ENCODE measurements at regions not wholly inside any gene's neighbourhood (a gene's known extent, or its start where the extent isn't known, plus 50 kb on each side); places are given as distances from the start of the nearest gene placed in this dataset.

DNA sequence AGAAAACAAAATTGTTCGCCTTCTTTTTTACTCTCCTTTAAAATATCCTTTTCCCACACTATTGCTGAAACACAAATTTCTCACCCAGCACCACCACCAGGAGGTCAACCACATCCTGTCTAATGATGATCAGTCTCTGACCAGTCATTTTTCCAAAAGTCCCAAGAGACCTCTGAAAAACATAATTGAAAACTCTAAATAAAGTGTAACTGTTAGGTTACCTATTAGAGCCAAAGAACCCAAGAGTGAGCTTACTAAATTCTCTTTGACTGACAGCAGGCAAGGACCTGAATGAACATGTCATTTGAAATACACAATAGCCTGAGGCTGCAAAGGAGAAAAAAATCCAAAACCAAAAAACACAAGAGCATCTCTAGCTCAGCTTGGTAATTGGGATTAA lies 735.4 kb downstream of the CBLN4 start:
- POLR2A ChIA-PET (ENCODE audit: low non-redundant PET), result no interaction called here
- no peak overlapping the region for H3K27ac ChIP-seq
- CTCF ChIA-PET, result interaction anchor here (0.6 kb wide), 1 partner anchor 36 kb away, joined by 3 read pairs; no protein-coding TSS in a partner anchor
- TF ChIP-seq, protein P1, sequence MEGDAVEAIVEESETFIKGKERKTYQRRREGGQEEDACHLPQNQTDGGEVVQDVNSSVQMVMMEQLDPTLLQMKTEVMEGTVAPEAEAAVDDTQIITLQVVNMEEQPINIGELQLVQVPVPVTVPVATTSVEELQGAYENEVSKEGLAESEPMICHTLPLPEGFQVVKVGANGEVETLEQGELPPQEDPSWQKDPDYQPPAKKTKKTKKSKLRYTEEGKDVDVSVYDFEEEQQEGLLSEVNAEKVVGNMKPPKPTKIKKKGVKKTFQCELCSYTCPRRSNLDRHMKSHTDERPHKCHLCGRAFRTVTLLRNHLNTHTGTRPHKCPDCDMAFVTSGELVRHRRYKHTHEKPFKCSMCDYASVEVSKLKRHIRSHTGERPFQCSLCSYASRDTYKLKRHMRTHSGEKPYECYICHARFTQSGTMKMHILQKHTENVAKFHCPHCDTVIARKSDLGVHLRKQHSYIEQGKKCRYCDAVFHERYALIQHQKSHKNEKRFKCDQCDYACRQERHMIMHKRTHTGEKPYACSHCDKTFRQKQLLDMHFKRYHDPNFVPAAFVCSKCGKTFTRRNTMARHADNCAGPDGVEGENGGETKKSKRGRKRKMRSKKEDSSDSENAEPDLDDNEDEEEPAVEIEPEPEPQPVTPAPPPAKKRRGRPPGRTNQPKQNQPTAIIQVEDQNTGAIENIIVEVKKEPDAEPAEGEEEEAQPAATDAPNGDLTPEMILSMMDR (conservative IDR thresholded peaks at IDR 0.05; ENCODE audit: low read depth), result no peak
- DNase-seq (ENCODE audit: low spot score), result no peak

DNA sequence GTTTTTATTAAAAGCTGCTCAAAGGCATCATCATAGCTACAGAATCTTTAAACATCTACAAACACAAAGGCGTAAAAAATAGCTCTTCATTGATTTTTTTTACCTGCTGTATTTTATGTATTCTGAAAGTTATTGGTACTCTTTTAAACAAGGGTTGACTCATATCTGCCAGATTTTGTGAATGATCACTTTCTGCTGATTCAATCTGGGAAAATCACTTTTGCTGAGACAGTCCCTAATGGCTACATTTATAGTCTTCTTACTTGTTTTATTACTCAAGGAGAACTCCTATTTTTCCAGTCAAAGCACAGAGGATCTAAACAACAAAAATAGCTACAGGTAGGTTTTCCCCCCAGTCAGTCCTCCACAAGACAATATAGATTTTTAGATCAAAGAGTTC lies 739.0 kb downstream of the CBLN4 start:
- TF ChIP-seq, protein P1 (conservative IDR thresholded peaks at IDR 0.05; ENCODE audit: low read depth), result no peak
- H3K27ac ChIP-seq, result no peak overlapping the region
- DNase-seq (ENCODE audit: low spot score), result no peak
- CTCF ChIA-PET, result no interaction called here
- POLR2A ChIA-PET (ENCODE audit: low non-redundant PET), result no interaction called here

DNA sequence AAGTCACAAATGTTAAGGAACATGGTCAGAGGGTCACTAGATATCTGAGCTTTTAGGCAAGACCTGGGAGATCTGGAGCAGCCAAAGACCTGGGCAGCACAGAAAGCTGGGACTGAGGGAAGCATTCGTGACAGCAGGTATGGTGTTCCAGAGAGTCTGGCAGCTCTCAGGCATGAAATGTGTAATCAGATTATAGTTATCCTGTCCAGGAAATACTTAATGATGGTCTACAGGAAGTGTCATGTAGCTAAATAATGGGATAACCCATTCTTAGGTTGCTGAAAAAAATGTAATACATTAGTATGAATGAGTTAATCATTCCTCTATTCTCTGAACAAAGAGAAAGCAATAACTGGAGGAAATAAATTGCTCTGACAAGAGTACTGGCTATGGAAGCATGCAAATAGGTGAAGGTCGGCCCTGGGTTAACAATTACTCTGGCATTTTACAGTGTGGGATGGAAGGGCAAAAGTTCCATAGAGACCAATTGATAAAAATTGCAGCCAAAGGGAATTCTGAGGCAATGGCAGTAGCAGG lies 740.5 kb downstream of the CBLN4 start:
- TF ChIP-seq, protein P1 (conservative IDR thresholded peaks at IDR 0.05; ENCODE audit: low read depth), result no peak
- POLR2A ChIA-PET (ENCODE audit: low non-redundant PET), result no interaction called here
- no peak overlapping the region for H3K27ac ChIP-seq
- CTCF ChIA-PET, result interaction anchor here (0.7 kb wide), 1 partner anchor 138 kb away, joined by 3 read pairs; no protein-coding TSS in a partner anchor
- DNase-seq (ENCODE audit: low spot score), result no peak

DNA sequence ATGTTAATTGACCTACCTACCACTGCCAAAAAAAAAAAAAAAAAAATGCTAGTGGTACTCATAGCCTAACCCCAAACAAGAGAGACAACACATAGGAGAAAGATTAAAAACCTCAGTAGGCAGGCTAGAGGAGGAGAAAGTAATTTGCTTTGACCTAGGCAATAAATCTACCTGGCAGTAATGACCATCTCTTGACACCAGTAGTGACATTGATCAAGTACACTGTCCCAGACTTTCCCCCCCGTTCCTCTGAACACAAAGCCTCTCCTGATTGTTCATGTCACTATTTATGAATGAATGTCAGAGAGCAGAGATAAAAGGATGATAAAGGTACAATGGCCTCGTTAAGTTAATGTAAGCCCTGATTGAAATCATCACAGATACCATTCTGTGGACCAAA lies 746.8 kb downstream of the CBLN4 start:
- TF ChIP-seq, protein P1 (conservative IDR thresholded peaks at IDR 0.05; ENCODE audit: low read depth), result no peak
- CTCF ChIA-PET, result no interaction called here
- no peak overlapping the region for H3K27ac ChIP-seq
- POLR2A ChIA-PET (ENCODE audit: low non-redundant PET), result no interaction called here
- no peak for DNase-seq (ENCODE audit: low spot score)

GRCh38 chr20:55255016-55255415 lies 750.3 kb downstream of the CBLN4 start:
- no peak for DNase-seq (ENCODE audit: low spot score)
- ChIA-PET CTCF (no interaction called here), POLR2A (ENCODE audit: low non-redundant PET) (no interaction called here)
- TF ChIP-seq, protein P1 (conservative IDR thresholded peaks at IDR 0.05; ENCODE audit: low read depth), result no peak
- H3K27ac ChIP-seq, result no peak overlapping the region

- TF ChIP-seq, protein P1 (conservative IDR thresholded peaks at IDR 0.05; ENCODE audit: low read depth), result no peak
- ChIA-PET POLR2A (ENCODE audit: low non-redundant PET) (no interaction called here), CTCF (no interaction called here)
- no peak for DNase-seq (ENCODE audit: low spot score)
- no peak overlapping the region for H3K27ac ChIP-seq
These were observed 751.5 kb downstream of the CBLN4 start for GRCh38 chr20:55253781-55254180.

Measured in RWPE1 (cell line).